ENCODE measurements at regions not wholly inside any gene's neighbourhood (a gene's known extent, or its start where the extent isn't known, plus 50 kb on each side); places are given as distances from the start of the nearest gene placed in this dataset.

- Histone ChIP-seq H2AFZ (ENCODE audit: low read depth, low read length) (no peak overlapping the region), H4K20me1 (ENCODE audit: insufficient read depth, low read length) (no peaks in the 10 kb centered on the region), H3K36me3 (ENCODE audit: insufficient read depth, low read length) (no peaks in the 10 kb centered on the region), H3K27me3 (ENCODE audit: insufficient read depth, low read length) (no peaks in the 10 kb centered on the region), H3K79me2 (ENCODE audit: insufficient read depth, low read length) (no peaks in the 10 kb centered on the region), H3K27ac (ENCODE audit: low read depth, low read length) (no peak overlapping the region), H3K9ac (ENCODE audit: low read length) (no peak overlapping the region), H3K4me3 (ENCODE audit: insufficient read depth, low read depth, low read length) (no peak overlapping the region), H3K9me3 (ENCODE audit: insufficient read depth, low read depth, low read length) (no peaks in the 10 kb centered on the region), H3K4me1 (ENCODE audit: insufficient read depth, low read length) (no peaks in the 10 kb centered on the region), H3K4me2 (ENCODE audit: low read length) (no peak overlapping the region)
- no peak overlapping the region for H3K4me3 Mint-ChIP-seq (ENCODE audit: unreplicated experiment)
- TF ChIP-seq EZH2 (IDR thresholded peaks at IDR 0.05; ENCODE audit: insufficient read depth, low read length) (no peak), CTCF (IDR thresholded peaks at IDR 0.05; ENCODE audit: insufficient read depth, low read depth, low read length) (no peak)
- H3K36me3 Mint-ChIP-seq (ENCODE audit: low read depth, unreplicated experiment) = no peaks in the 10 kb centered on the region
- H3K27ac Mint-ChIP-seq (ENCODE audit: unreplicated experiment) = no peak overlapping the region
- H3K4me1 Mint-ChIP-seq (ENCODE audit: low read depth, unreplicated experiment) = no peaks in the 10 kb centered on the region
- no peak for FAIRE-seq
- H3K9me3 Mint-ChIP-seq (ENCODE audit: unreplicated experiment) = peaks cover 5% of the 10 kb centered on the region
- peaks cover 4% of the 10 kb centered on the region for H3K27me3 Mint-ChIP-seq (ENCODE audit: low read depth, unreplicated experiment)
- DNase-seq (ENCODE audit: low read depth) = no peak
These were observed 473.1 kb upstream of the TCF4 start for GRCh38 chr18:56060967-56061541.

GRCh38 chr18:56052202-56052601, 464.2 kb upstream of the TCF4 start:
- TF ChIP-seq CTCF (IDR thresholded peaks at IDR 0.05; ENCODE audit: insufficient read depth, low read depth, low read length) (no peak), EZH2 (IDR thresholded peaks at IDR 0.05; ENCODE audit: insufficient read depth, low read length) (no peak)
- Histone ChIP-seq H4K20me1 (ENCODE audit: insufficient read depth, low read length) (no peaks in the 10 kb centered on the region), H3K27me3 (ENCODE audit: insufficient read depth, low read length) (no peaks in the 10 kb centered on the region), H3K4me2 (ENCODE audit: low read length) (no peak overlapping the region), H3K9ac (ENCODE audit: low read length) (no peak overlapping the region), H3K79me2 (ENCODE audit: insufficient read depth, low read length) (no peaks in the 10 kb centered on the region), H3K4me3 (ENCODE audit: insufficient read depth, low read depth, low read length) (no peak overlapping the region), H3K9me3 (ENCODE audit: insufficient read depth, low read depth, low read length) (peaks cover 5% of the 10 kb centered on the region), H3K4me1 (ENCODE audit: insufficient read depth, low read length) (no peaks in the 10 kb centered on the region), H3K36me3 (ENCODE audit: insufficient read depth, low read length) (no peaks in the 10 kb centered on the region), H3K27ac (ENCODE audit: low read depth, low read length) (no peak overlapping the region), H2AFZ (ENCODE audit: low read depth, low read length) (no peak overlapping the region)
- Mint-ChIP-seq H3K27me3 (ENCODE audit: low read depth, unreplicated experiment) (no peaks in the 10 kb centered on the region), H3K36me3 (ENCODE audit: low read depth, unreplicated experiment) (no peaks in the 10 kb centered on the region), H3K4me1 (ENCODE audit: low read depth, unreplicated experiment) (no peaks in the 10 kb centered on the region), H3K9me3 (ENCODE audit: unreplicated experiment) (peaks cover 11% of the 10 kb centered on the region), H3K27ac (ENCODE audit: unreplicated experiment) (no peak overlapping the region), H3K4me3 (ENCODE audit: unreplicated experiment) (no peak overlapping the region)
- FAIRE-seq (no peak), DNase-seq (ENCODE audit: low read depth) (no peak)

DNA sequence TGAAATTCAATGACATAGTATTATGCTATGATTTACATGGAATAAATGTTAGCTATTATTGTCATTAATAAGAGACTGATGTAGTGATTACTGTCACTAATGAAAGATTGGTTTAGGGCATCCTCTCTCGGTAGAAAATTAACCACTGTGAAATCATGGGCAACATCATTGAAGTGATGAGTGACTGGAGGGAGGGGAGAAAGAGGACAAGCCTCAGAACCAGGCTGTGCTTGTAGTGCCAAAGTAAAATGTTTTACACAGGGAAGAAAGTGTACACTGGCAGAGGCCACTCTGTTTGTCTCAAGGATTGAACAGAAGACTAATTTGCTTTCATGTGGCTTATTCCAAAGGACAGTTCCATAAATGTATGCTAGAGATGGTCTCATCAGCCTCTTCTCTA, 456.2 kb upstream of the TCF4 start:
- Histone ChIP-seq H3K27ac (ENCODE audit: low read depth, low read length) (no peak overlapping the region), H3K9ac (ENCODE audit: low read length) (no peak overlapping the region), H3K27me3 (ENCODE audit: insufficient read depth, low read length) (no peaks in the 10 kb centered on the region), H3K9me3 (ENCODE audit: insufficient read depth, low read depth, low read length) (peaks cover 5% of the 10 kb centered on the region), H3K79me2 (ENCODE audit: insufficient read depth, low read length) (no peaks in the 10 kb centered on the region), H3K4me2 (ENCODE audit: low read length) (no peak overlapping the region), H3K36me3 (ENCODE audit: insufficient read depth, low read length) (no peaks in the 10 kb centered on the region), H4K20me1 (ENCODE audit: insufficient read depth, low read length) (no peaks in the 10 kb centered on the region), H3K4me1 (ENCODE audit: insufficient read depth, low read length) (no peaks in the 10 kb centered on the region), H3K4me3 (ENCODE audit: insufficient read depth, low read depth, low read length) (no peak overlapping the region), H2AFZ (ENCODE audit: low read depth, low read length) (no peak overlapping the region)
- Mint-ChIP-seq H3K27ac (ENCODE audit: unreplicated experiment) (no peak overlapping the region), H3K27me3 (ENCODE audit: low read depth, unreplicated experiment) (no peaks in the 10 kb centered on the region), H3K4me1 (ENCODE audit: low read depth, unreplicated experiment) (peaks cover 4% of the 10 kb centered on the region), H3K9me3 (ENCODE audit: unreplicated experiment) (peaks cover 16% of the 10 kb centered on the region), H3K4me3 (ENCODE audit: unreplicated experiment) (no peak overlapping the region), H3K36me3 (ENCODE audit: low read depth, unreplicated experiment) (no peaks in the 10 kb centered on the region)
- FAIRE-seq = no peak
- no peak for DNase-seq (ENCODE audit: low read depth)
- no peak for TF ChIP-seq CTCF (IDR thresholded peaks at IDR 0.05; ENCODE audit: insufficient read depth, low read depth, low read length)
- no peak for TF ChIP-seq EZH2 (IDR thresholded peaks at IDR 0.05; ENCODE audit: insufficient read depth, low read length)
